Esophagus squamous epithelium (tissue), 5 donors: ENCODE measurements at regions not wholly inside any gene's neighbourhood (a gene's known extent, or its start where the extent isn't known, plus 50 kb on each side); places are given as distances from the start of the nearest gene placed in this dataset.

Source experiments
- DNase-seq: peaks from one replicate; lab custom pipeline; 2025; lab: John Stamatoyannopoulos, UW
- H3K27ac ChIP-seq, 4 donors: fragments of 200-600 bp; sonication (generic); one replicate each; pipeline ENCODE4 v1.5.1; 2016 to 2019; ENCODE audit warnings: mild to moderate bottlenecking in 1 of 4
- H3K27me3 ChIP-seq, 4 donors: fragments of 200-600 bp; sonication (generic); 1 replicate in 3 of 4; 2 replicates in 1 of 4; pipeline versions ENCODE4 v1.5.1 to v1.6.0; 2017 to 2021; ENCODE audit warnings: antibody characterized with exemption in 1 of 4
- H3K36me3 ChIP-seq, 3 donors: fragments of 200-600 bp; sonication (generic); one replicate each; pipeline ENCODE4 v1.5.1; 2016 to 2019
- H3K4me1 ChIP-seq, 3 donors: fragments of 200-600 bp; sonication (generic); one replicate each; pipeline ENCODE4 v1.5.1; 2017 to 2019
- H3K4me3 ChIP-seq, 4 donors: fragments of 200-600 bp; sonication (generic); 1 replicate in 3 of 4; 2 replicates in 1 of 4; pipeline ENCODE4 v1.5.1; 2016 to 2019; ENCODE audit warnings: mild to moderate bottlenecking in 2 of 4, moderate library complexity in 1 of 4
- H3K9me3 ChIP-seq, 3 donors: fragments of 200-600 bp; sonication (generic); one replicate each; pipeline ENCODE4 v1.5.1; 2016 to 2019
- POLR2A ChIP-seq, 4 donors: fragments of 450-650 bp; IDR thresholded peaks; one replicate each; pipeline ENCODE4 v1.6.1; 2017; ENCODE audit warnings: antibody characterized with exemption in 4 of 4, mild to moderate bottlenecking in 4 of 4, moderate library complexity in 3 of 4
- WGBS, 2 donors: methylation state at CpG; one replicate each; pipeline ENCODE4 v1.1.5; 2018; 5-methylcytosine and 5-hydroxymethylcytosine counted together
- intact Hi-C: fragments of 100-400 bp; cut with DNase I; formaldehyde crosslinking; loops from one replicate; pipeline ENCODE4 v1.15.0; 2022
- TF ChIP-seq, protein P1 (sequence below), 6 experiments: fragments of 450-650 bp in 4 of 6; fragments of 200-600 bp in 2 of 6; sonication (generic) in 2 of 6; IDR thresholded peaks; one replicate each; pipeline ENCODE4 v1.5.1; 2016 to 2019; ENCODE audit warnings: antibody characterized with exemption in 6 of 6, mild to moderate bottlenecking in 4 of 6, moderate library complexity in 4 of 6
- donor health status: DM: yes; HTN: yes; CAD: no.

DNA sequence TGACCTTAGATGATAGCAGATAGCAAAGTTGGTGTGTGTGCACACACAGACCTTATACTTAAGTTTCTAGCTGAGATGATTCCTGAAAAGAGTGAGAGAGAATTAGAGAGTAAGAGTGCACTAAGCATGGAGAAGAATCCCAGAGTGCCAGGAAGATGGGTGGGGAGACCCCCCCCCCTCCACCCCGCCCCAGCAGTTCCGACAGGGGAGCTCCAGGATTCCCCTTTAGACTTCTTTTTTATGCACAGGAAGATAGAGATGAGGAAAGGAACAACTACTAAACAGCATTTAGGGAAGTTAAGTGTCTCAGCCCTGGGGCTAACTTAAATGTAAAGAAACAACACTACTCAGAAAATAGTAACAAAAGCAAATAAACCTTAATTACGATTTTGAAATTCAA lies 878.0 kb upstream of the GOT2 start:
- intact Hi-C loops = no loop called here
- H3K4me1 ChIP-seq = no peaks in the 10 kb centered on the region
- TF ChIP-seq POLR2A (IDR thresholded peaks at IDR 0.05) = no peak
- TF ChIP-seq, protein P1, sequence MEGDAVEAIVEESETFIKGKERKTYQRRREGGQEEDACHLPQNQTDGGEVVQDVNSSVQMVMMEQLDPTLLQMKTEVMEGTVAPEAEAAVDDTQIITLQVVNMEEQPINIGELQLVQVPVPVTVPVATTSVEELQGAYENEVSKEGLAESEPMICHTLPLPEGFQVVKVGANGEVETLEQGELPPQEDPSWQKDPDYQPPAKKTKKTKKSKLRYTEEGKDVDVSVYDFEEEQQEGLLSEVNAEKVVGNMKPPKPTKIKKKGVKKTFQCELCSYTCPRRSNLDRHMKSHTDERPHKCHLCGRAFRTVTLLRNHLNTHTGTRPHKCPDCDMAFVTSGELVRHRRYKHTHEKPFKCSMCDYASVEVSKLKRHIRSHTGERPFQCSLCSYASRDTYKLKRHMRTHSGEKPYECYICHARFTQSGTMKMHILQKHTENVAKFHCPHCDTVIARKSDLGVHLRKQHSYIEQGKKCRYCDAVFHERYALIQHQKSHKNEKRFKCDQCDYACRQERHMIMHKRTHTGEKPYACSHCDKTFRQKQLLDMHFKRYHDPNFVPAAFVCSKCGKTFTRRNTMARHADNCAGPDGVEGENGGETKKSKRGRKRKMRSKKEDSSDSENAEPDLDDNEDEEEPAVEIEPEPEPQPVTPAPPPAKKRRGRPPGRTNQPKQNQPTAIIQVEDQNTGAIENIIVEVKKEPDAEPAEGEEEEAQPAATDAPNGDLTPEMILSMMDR (IDR thresholded peaks at IDR 0.05) = no peak
- DNase-seq = no peak
- H3K4me3 ChIP-seq = no peak overlapping the region
- 33 to 40% methylated on average over 3 of the region's 3 CpGs for WGBS, 2 donors
- H3K27ac ChIP-seq = no peak overlapping the region
- no peaks in the 10 kb centered on the region for H3K27me3 ChIP-seq
- H3K9me3 ChIP-seq = no peaks in the 10 kb centered on the region
- H3K36me3 ChIP-seq = no peaks in the 10 kb centered on the region

DNA sequence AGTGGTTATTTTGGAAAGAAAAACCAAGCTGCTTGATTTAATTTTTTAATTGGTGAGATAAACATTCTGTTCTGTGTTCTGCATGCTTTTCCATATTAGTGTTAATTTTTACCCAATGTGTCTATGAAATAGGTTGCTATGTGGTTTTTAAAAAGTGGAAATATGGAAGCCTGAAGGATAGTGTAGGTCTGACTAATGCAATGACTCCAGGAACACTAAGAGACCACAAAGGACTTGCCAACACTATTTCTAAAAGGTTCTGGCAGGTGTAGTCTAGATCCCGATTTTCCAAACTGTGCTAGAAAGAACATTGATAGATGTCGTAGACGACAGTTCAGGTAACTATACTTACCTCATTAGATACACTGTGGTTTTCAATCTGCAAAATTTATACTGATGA lies 877.4 kb upstream of the GOT2 start:
- no peak overlapping the region for H3K27ac ChIP-seq
- DNase-seq = no peak
- intact Hi-C loops = no loop called here
- WGBS, 2 donors = 79 to 97% methylated on average over 2 to 3 of the region's 3 CpGs
- TF ChIP-seq POLR2A (IDR thresholded peaks at IDR 0.05) = no peak
- TF ChIP-seq, protein P1 (IDR thresholded peaks at IDR 0.05) = no peak
- H3K36me3 ChIP-seq = no peaks in the 10 kb centered on the region
- no peaks in the 10 kb centered on the region for H3K4me1 ChIP-seq
- H3K4me3 ChIP-seq = no peak overlapping the region
- no peaks in the 10 kb centered on the region for H3K27me3 ChIP-seq
- no peaks in the 10 kb centered on the region for H3K9me3 ChIP-seq

DNA sequence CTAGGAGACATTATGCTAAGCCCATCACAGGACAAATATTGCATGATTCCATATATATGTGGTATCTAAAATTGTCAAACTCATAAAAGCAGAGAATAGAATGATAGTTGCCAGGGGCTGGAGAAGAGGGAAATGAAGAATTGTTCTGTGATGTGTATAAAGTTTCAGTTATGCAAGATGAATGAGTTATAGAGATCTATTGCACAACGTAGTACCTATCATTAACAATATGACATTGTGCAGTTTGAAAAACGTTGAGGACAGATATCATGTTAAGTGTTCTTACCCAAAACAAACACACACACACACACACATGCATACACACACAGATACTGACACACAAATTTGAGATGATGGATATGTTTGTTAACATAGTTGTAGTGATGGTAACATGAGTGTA lies 871.6 kb upstream of the GOT2 start:
- intact Hi-C loops = no loop called here
- Histone ChIP-seq H3K27me3 (no peaks in the 10 kb centered on the region), H3K27ac (no peak overlapping the region), H3K9me3 (no peaks in the 10 kb centered on the region), H3K4me1 (no peaks in the 10 kb centered on the region), H3K36me3 (no peaks in the 10 kb centered on the region), H3K4me3 (no peak overlapping the region)
- WGBS, 2 donors = 18 to 34% methylated on average over 2 of the region's 2 CpGs
- TF ChIP-seq, protein P1 (IDR thresholded peaks at IDR 0.05) = no peak
- TF ChIP-seq POLR2A (IDR thresholded peaks at IDR 0.05) = no peak
- DNase-seq = no peak

DNA sequence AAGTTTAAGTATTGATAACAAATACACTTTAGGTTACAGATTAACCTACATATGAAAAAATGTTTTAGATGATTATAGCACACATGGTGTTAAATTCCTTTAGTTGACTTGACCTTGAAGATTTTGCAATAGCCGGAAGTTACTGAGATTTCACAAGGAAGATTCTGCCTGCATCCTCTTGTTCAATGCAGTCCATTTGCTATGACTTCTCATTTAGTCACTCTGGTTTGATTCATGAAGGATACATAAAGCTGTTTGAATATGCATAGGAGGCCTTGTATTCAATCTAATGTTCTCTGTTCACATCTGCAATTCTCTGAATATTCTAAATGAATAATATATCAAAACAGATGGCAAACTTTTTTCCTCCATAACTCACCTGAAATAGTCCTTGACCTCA lies 870.2 kb upstream of the GOT2 start:
- 69 to 79% methylated on average over 1 of the region's 1 CpG for WGBS, 2 donors
- DNase-seq = no peak
- Histone ChIP-seq H3K4me1 (no peaks in the 10 kb centered on the region), H3K36me3 (no peaks in the 10 kb centered on the region), H3K27me3 (no peaks in the 10 kb centered on the region), H3K27ac (no peak overlapping the region), H3K9me3 (no peaks in the 10 kb centered on the region), H3K4me3 (no peak overlapping the region)
- intact Hi-C loops = no loop called here
- TF ChIP-seq, protein P1 (IDR thresholded peaks at IDR 0.05) = no peak
- no peak for TF ChIP-seq POLR2A (IDR thresholded peaks at IDR 0.05)

DNA sequence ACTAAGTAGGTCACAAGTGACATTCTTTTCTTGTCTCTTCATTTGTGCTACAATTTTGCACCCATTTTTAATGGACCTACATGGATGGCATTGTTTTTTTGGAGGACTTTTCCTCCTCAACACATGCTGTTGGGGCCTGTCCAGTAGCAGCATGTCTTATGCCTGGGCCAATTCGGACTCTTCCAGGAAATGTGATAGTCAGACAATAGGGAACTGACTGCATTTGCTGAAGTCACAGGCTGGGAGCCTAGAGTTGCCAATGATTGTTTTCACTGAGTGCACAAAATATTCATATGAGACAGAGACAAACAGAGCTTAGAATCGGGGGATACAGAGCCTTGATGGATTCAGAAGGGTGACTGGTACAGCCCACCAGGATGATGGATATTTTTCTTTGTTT lies 867.3 kb upstream of the GOT2 start:
- Histone ChIP-seq H3K4me1 (no peaks in the 10 kb centered on the region), H3K9me3 (no peaks in the 10 kb centered on the region), H3K4me3 (no peak overlapping the region), H3K36me3 (no peaks in the 10 kb centered on the region), H3K27me3 (no peaks in the 10 kb centered on the region), H3K27ac (no peak overlapping the region)
- 33 to 45% methylated on average over 2 of the region's 2 CpGs for WGBS, 2 donors
- intact Hi-C loops = no loop called here
- TF ChIP-seq, protein P1 (IDR thresholded peaks at IDR 0.05) = no peak
- no peak for TF ChIP-seq POLR2A (IDR thresholded peaks at IDR 0.05)
- DNase-seq = no peak
